SU-DHL-6 (cell line): ENCODE measurements at regions not wholly inside any gene's neighbourhood (a gene's known extent, or its start where the extent isn't known, plus 50 kb on each side); places are given as distances from the start of the nearest gene placed in this dataset.

ENCODE experiments used
- CTCF ChIP-seq: fragments of 200-600 bp; sonication (generic); IDR thresholded peaks from one replicate; pipeline ENCODE4 v1.5.1; 2017; ENCODE audit warnings: antibody characterized with exemption, mild to moderate bottlenecking, low read length, moderate library complexity; ENCODE audit not compliant: insufficient read depth, poor library complexity, severe bottlenecking
- EZH2phosphoT487 ChIP-seq: fragments of 200-600 bp; sonication (generic), shearing (Covaris generic); conservative IDR thresholded peaks from 2 replicates; pipeline ENCODE4 v1.6.1; 2018; ENCODE audit warnings: mild to moderate bottlenecking, antibody characterized with exemption, low read length, moderate library complexity, mixed read lengths

GRCh38 chr6:23535101-23535500 lies 590.9 kb upstream of the NRSN1 start:
- TF ChIP-seq CTCF (no peak), EZH2phosphoT487 (no peak)
